Gastroesophageal sphincter (tissue), 4 donors: ENCODE measurements at regions not wholly inside any gene's neighbourhood (a gene's known extent, or its start where the extent isn't known, plus 50 kb on each side); places are given as distances from the start of the nearest gene placed in this dataset.

ENCODE experiments used
- ATAC-seq: fragments of 150-250 bp; one replicate; pipeline ENCODE4 v1.9.1; 2016; ENCODE audit warnings: mild to moderate bottlenecking, moderate library complexity
- H3K27ac ChIP-seq, 4 donors: fragments of 200-600 bp; sonication (generic) in 3 of 4; 1 replicate in 3 of 4; 2 replicates in 1 of 4; pipeline ENCODE4 v1.5.1; 2016 to 2019
- H3K27me3 ChIP-seq: fragments of 200-600 bp; sonication (generic); one replicate; pipeline ENCODE4 v1.5.1; 2019
- H3K36me3 ChIP-seq, 2 donors: fragments of 200-600 bp; sonication (generic); one replicate each; pipeline ENCODE4 v1.5.1; 2019; ENCODE audit warnings: control low read depth in 1 of 2
- H3K4me1 ChIP-seq, 3 donors: fragments of 200-600 bp; sonication (generic); 1 replicate in 2 of 3; 2 replicates in 1 of 3; pipeline ENCODE4 v1.5.1; 2016 to 2019; ENCODE audit warnings: control low read depth in 2 of 3
- H3K4me3 ChIP-seq, 2 donors: fragments of 200-600 bp; sonication (generic); one replicate each; pipeline ENCODE4 v1.5.1; 2019; ENCODE audit warnings: mild to moderate bottlenecking in 1 of 2, moderate library complexity in 1 of 2
- H3K9me3 ChIP-seq, 3 donors: fragments of 200-600 bp; sonication (generic); one replicate each; pipeline ENCODE4 v1.5.1; 2017 to 2019; ENCODE audit warnings: control low read depth in 2 of 3
- EP300 ChIP-seq: sonication (generic); formaldehyde crosslinking; IDR thresholded peaks from one replicate; pipeline ENCODE4 v1.6.1; 2017; ENCODE audit warnings: antibody characterized with exemption, mild to moderate bottlenecking
- POLR2A ChIP-seq, 2 donors: fragments of 450-650 bp; IDR thresholded peaks; one replicate each; pipeline ENCODE4 v1.6.1; 2017; ENCODE audit warnings: antibody characterized with exemption in 2 of 2, mild to moderate bottlenecking in 2 of 2, moderate library complexity in 1 of 2
- POLR2AphosphoS5 ChIP-seq: sonication (generic); formaldehyde crosslinking; IDR thresholded peaks from one replicate; pipeline ENCODE4 v1.6.1; 2017; ENCODE audit warnings: antibody characterized with exemption
- WGBS, 2 donors: methylation state at CpG; one replicate each; pipeline ENCODE4 v1.1.5; 2018; ENCODE audit warnings: low coverage in 1 of 2; 5-methylcytosine and 5-hydroxymethylcytosine counted together
- TF ChIP-seq, protein P1 (sequence below), 4 experiments: fragments of 200-600 bp in 2 of 4; fragments of 450-650 bp in 2 of 4; sonication (generic) in 1 of 4; IDR thresholded peaks; one replicate each; pipeline ENCODE4 v1.5.1; 2017 to 2019; ENCODE audit warnings: antibody characterized with exemption in 4 of 4, mild to moderate bottlenecking in 2 of 4, moderate library complexity in 2 of 4

DNA sequence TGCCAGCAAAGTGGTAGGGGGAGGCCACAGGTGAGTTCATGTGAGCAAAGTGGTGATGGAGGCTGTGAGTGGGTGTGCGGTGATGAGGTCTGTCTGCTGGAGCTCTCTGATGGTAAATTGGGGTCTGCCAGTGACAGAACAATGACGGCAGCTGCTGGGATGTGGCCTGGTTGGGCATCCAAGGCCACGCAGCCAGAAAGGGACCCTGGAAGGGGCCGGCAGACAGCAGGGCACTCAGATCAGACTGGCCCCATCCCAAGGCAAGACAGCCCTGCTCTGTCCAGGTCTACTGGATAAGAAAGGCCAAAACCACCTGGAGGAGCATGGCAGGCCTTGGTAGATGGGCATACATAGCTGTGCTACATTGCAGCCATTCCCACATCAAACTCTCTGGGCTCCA is 412.9 kb upstream of the RGMB start:
- Histone ChIP-seq H3K9me3 (peaks cover 0 to 12% (median 0%) of the 10 kb centered on the region in 3 donors), H3K4me3 (no peak overlapping the region), H3K4me1 (no peaks in the 10 kb centered on the region), H3K36me3 (no peaks in the 10 kb centered on the region), H3K27me3 (no peaks in the 10 kb centered on the region), H3K27ac (no peak overlapping the region)
- TF ChIP-seq EP300 (no peak), POLR2AphosphoS5 (no peak)
- TF ChIP-seq, protein P1, sequence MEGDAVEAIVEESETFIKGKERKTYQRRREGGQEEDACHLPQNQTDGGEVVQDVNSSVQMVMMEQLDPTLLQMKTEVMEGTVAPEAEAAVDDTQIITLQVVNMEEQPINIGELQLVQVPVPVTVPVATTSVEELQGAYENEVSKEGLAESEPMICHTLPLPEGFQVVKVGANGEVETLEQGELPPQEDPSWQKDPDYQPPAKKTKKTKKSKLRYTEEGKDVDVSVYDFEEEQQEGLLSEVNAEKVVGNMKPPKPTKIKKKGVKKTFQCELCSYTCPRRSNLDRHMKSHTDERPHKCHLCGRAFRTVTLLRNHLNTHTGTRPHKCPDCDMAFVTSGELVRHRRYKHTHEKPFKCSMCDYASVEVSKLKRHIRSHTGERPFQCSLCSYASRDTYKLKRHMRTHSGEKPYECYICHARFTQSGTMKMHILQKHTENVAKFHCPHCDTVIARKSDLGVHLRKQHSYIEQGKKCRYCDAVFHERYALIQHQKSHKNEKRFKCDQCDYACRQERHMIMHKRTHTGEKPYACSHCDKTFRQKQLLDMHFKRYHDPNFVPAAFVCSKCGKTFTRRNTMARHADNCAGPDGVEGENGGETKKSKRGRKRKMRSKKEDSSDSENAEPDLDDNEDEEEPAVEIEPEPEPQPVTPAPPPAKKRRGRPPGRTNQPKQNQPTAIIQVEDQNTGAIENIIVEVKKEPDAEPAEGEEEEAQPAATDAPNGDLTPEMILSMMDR (IDR thresholded peaks at IDR 0.05) = no peak
- WGBS, 2 donors = 90% methylated on average over 2 of the region's 4 CpGs; no CpG with 5 or more reads in 1 of the 2 donors
- no peak for ATAC-seq

DNA sequence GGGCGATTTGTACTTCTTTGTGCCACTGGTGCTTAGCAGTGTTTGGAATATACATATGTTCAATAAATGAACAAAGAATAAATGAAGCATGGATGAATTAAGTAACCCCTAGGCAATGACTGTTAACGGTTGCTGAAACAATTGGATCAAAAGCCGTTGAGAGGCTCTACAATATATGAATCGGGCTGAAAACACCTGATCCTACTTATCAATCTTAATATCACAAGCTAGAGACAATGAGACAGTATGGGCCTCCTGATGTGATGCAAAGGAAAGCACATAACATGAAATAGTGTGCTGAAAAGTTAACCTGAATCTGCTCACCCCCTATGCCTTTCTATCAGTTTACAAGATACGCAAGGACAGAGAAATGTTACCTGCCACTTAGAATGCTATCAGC is 410.3 kb upstream of the RGMB start:
- TF ChIP-seq, protein P1 (IDR thresholded peaks at IDR 0.05) = no peak
- H3K27me3 ChIP-seq = no peaks in the 10 kb centered on the region
- H3K9me3 ChIP-seq = peaks cover 0 to 12% (median 0%) of the 10 kb centered on the region in 3 donors
- no peak for ATAC-seq
- H3K4me3 ChIP-seq = no peak overlapping the region
- H3K36me3 ChIP-seq = no peaks in the 10 kb centered on the region
- WGBS, 2 donors = 92 to 97% methylated on average over 4 to 5 of the region's 5 CpGs
- H3K4me1 ChIP-seq = no peaks in the 10 kb centered on the region
- no peak overlapping the region for H3K27ac ChIP-seq

DNA sequence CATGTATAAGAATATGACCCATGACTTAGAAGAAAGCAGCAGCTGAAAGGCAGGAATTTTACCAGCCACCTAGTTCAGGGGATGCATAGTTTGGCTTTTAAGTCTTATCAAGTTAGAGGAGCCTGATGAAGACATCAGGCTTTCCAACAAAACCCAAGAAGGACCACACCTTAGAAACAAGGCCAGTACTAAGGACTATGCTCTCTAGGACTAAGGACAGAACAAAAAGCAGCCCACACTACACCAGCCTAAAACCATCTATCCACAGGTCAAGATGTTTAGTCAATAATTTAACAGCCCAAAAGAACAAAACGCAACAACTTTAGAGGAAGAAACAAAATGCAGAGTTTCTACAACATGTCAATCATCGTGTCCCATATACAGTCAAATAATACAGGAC is 408.9 kb upstream of the RGMB start:
- TF ChIP-seq POLR2A (IDR thresholded peaks at IDR 0.05) (no peak), EP300 (no peak)
- TF ChIP-seq, protein P1 (IDR thresholded peaks at IDR 0.05) = no peak
- peaks cover 0 to under 1% (median 0%) of the 10 kb centered on the region in 3 donors for H3K9me3 ChIP-seq
- WGBS, 2 donors = 78 to 82% methylated on average over 2 of the region's 2 CpGs
- no peaks in the 10 kb centered on the region for H3K27me3 ChIP-seq
- H3K36me3 ChIP-seq = no peaks in the 10 kb centered on the region
- H3K4me3 ChIP-seq = no peak overlapping the region
- no peaks in the 10 kb centered on the region for H3K4me1 ChIP-seq
- H3K27ac ChIP-seq = no peak overlapping the region
- ATAC-seq = no peak

DNA sequence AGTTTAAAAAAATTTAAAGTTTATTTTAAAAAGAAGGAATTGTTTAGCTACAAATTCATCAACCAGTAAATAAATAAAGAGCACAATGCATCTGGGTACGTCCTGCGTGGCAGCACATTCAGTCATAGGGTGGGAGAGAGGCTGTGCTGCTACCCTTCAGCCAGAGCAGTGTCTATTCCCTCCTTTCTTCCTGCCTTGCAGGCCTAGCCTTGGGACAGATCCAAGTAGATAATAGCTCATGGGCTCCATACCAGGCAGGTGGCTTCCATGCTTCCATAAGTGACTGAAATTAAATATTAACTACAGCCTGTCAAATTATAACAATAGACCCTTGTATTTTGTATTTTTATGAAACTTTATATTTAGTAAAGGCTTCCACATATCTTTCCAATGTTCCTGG is 408.3 kb upstream of the RGMB start:
- no peaks in the 10 kb centered on the region for H3K4me1 ChIP-seq
- no peaks in the 10 kb centered on the region for H3K9me3 ChIP-seq
- no peak overlapping the region for H3K27ac ChIP-seq
- H3K36me3 ChIP-seq = no peaks in the 10 kb centered on the region
- ATAC-seq = no peak
- H3K27me3 ChIP-seq = no peaks in the 10 kb centered on the region
- no peak overlapping the region for H3K4me3 ChIP-seq
- TF ChIP-seq, protein P1 (IDR thresholded peaks at IDR 0.05) = no peak
- TF ChIP-seq EP300 (no peak), POLR2AphosphoS5 (no peak)
- 63 to 85% methylated on average over 2 of the region's 2 CpGs for WGBS, 2 donors

DNA sequence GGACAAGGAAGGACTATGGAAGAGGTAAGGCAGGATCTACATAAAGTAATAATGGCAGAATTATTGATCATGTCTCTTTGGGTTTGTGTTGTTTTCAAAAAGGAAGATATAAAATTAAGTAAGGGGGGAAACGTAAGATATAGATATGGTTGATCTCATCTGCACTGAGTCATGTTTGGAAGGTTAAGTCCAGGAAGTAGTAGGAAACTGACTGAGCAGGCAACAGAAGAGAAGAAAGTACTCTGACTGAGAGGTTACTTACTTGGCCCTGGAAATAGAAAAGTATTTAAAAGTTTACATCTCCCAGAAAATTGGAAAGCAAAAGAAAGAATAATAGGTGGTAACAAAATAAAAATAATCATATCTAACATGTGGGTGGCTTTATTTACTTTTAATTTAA is 405.3 kb upstream of the RGMB start:
- TF ChIP-seq POLR2A (IDR thresholded peaks at IDR 0.05) (no peak), EP300 (no peak), POLR2AphosphoS5 (no peak)
- TF ChIP-seq, protein P1 (IDR thresholded peaks at IDR 0.05) = no peak
- no peak for ATAC-seq
- WGBS, 2 donors = 57 to 69% methylated on average over 1 of the region's 1 CpG
- H3K36me3 ChIP-seq = no peaks in the 10 kb centered on the region
- H3K4me1 ChIP-seq = no peaks in the 10 kb centered on the region
- no peaks in the 10 kb centered on the region for H3K27me3 ChIP-seq
- H3K9me3 ChIP-seq = no peaks in the 10 kb centered on the region
- H3K4me3 ChIP-seq = no peak overlapping the region
- no peak overlapping the region for H3K27ac ChIP-seq
